ENCODE measurements at regions not wholly inside any gene's neighbourhood (a gene's known extent, or its start where the extent isn't known, plus 50 kb on each side); places are given as distances from the start of the nearest gene placed in this dataset.

- DNase-seq: no peak
- Histone ChIP-seq H4K91ac (ENCODE audit: low read depth, low read length) (no peak overlapping the region), H3K79me1 (ENCODE audit: low read length) (no peaks in the 10 kb centered on the region), H3K4me3 (ENCODE audit: low read depth, low read length) (no peak overlapping the region), H3K4me1 (ENCODE audit: control insufficient read depth in 1 of 2, insufficient read depth in 2 of 2, low read length in 2 of 2) (no peaks in the 10 kb centered on the region), H3K9me3 (ENCODE audit: insufficient read depth, low read depth, low read length) (no peaks in the 10 kb centered on the region), H3K27me3 (ENCODE audit: insufficient read depth, low read length) (no peaks in the 10 kb centered on the region), H4K8ac (ENCODE audit: low read depth, low read length) (no peak overlapping the region), H2BK5ac (ENCODE audit: low read depth, low read length, poor library complexity) (no peak overlapping the region), H3K9ac (ENCODE audit: low read length) (no peak overlapping the region), H3K79me2 (ENCODE audit: control insufficient read depth, insufficient read depth, low read length, poor library complexity) (no peaks in the 10 kb centered on the region), H2AFZ (ENCODE audit: insufficient read depth, low read length, poor library complexity) (no peak overlapping the region), H2AK5ac (ENCODE audit: low read length) (no peak overlapping the region), H2BK12ac (ENCODE audit: low read length) (no peak overlapping the region), H3K4me2 (ENCODE audit: low read length) (no peak overlapping the region), H2BK120ac (ENCODE audit: insufficient read depth, low read length, poor library complexity) (no peak overlapping the region), H3K27ac (ENCODE audit: low read depth, low read length) (no peak overlapping the region), H4K12ac (ENCODE audit: low read depth, low read length) (no peak overlapping the region), H3K18ac (ENCODE audit: low read length) (no peak overlapping the region), H3K23ac (ENCODE audit: low read length) (no peak overlapping the region), H3K36me3 (ENCODE audit: control insufficient read depth in 1 of 2, insufficient read depth in 2 of 2, low read length in 2 of 2) (peaks cover 0 to 3% of the 10 kb centered on the region in 2 experiments), H3K4ac (ENCODE audit: low read depth, low read length) (no peak overlapping the region), H3K14ac (ENCODE audit: low read length) (no peak overlapping the region)
- no CpG with 5 or more reads among the region's 4 CpGs for WGBS (ENCODE audit: extremely low coverage, insufficient coverage, insufficient read length)
Measured at GRCh38 chr6:71383476-71383875, 94.9 kb downstream of the OGFRL1 start.

- no peak overlapping the region for H2BK120ac ChIP-seq (ENCODE audit: insufficient read depth, low read length, poor library complexity)
- no peak overlapping the region for H3K27ac ChIP-seq (ENCODE audit: low read depth, low read length)
- H3K27me3 ChIP-seq (ENCODE audit: insufficient read depth, low read length): no peaks in the 10 kb centered on the region
- no peak overlapping the region for H3K14ac ChIP-seq (ENCODE audit: low read length)
- H3K79me1 ChIP-seq (ENCODE audit: low read length): no peaks in the 10 kb centered on the region
- H3K4me2 ChIP-seq (ENCODE audit: low read length): no peak overlapping the region
- no peak overlapping the region for H4K12ac ChIP-seq (ENCODE audit: low read depth, low read length)
- H3K4me1 ChIP-seq (ENCODE audit: control insufficient read depth in 1 of 2, insufficient read depth in 2 of 2, low read length in 2 of 2): no peaks in the 10 kb centered on the region
- peak; percentile 40 to 89 for DNase-seq
- no peak overlapping the region for H3K4me3 ChIP-seq (ENCODE audit: low read depth, low read length)
- H2BK12ac ChIP-seq (ENCODE audit: low read length): no peak overlapping the region
- H3K9me3 ChIP-seq (ENCODE audit: insufficient read depth, low read depth, low read length): no peaks in the 10 kb centered on the region
- no peak overlapping the region for H2AK5ac ChIP-seq (ENCODE audit: low read length)
- peaks cover 0 to 3% of the 10 kb centered on the region in 2 experiments for H3K36me3 ChIP-seq (ENCODE audit: control insufficient read depth in 1 of 2, insufficient read depth in 2 of 2, low read length in 2 of 2)
- no peak overlapping the region for H2AFZ ChIP-seq (ENCODE audit: insufficient read depth, low read length, poor library complexity)
- WGBS (ENCODE audit: extremely low coverage, insufficient coverage, insufficient read length): no CpG with 5 or more reads among the region's 5 CpGs
- H3K9ac ChIP-seq (ENCODE audit: low read length): no peak overlapping the region
- no peak overlapping the region for H2BK5ac ChIP-seq (ENCODE audit: low read depth, low read length, poor library complexity)
- no peak overlapping the region for H3K18ac ChIP-seq (ENCODE audit: low read length)
- no peak overlapping the region for H4K91ac ChIP-seq (ENCODE audit: low read depth, low read length)
- H3K79me2 ChIP-seq (ENCODE audit: control insufficient read depth, insufficient read depth, low read length, poor library complexity): no peaks in the 10 kb centered on the region
- no peak overlapping the region for H4K8ac ChIP-seq (ENCODE audit: low read depth, low read length)
- H3K23ac ChIP-seq (ENCODE audit: low read length): no peak overlapping the region
- H3K4ac ChIP-seq (ENCODE audit: low read depth, low read length): no peak overlapping the region
Measured at GRCh38 chr6:71383901-71384489, 95.4 kb downstream of the OGFRL1 start.

GRCh38 chr6:71385111-71385822, 96.7 kb downstream of the OGFRL1 start:
- Histone ChIP-seq H3K36me3 (ENCODE audit: control insufficient read depth in 1 of 2, insufficient read depth in 2 of 2, low read length in 2 of 2) (peaks cover 0 to 3% of the 10 kb centered on the region in 2 experiments), H2AK5ac (ENCODE audit: low read length) (no peak overlapping the region), H2BK120ac (ENCODE audit: insufficient read depth, low read length, poor library complexity) (no peak overlapping the region), H3K14ac (ENCODE audit: low read length) (no peak overlapping the region), H3K4me1 (ENCODE audit: control insufficient read depth in 1 of 2, insufficient read depth in 2 of 2, low read length in 2 of 2) (no peaks in the 10 kb centered on the region), H3K23ac (ENCODE audit: low read length) (no peak overlapping the region), H2AFZ (ENCODE audit: insufficient read depth, low read length, poor library complexity) (no peak overlapping the region), H3K18ac (ENCODE audit: low read length) (no peak overlapping the region), H3K4me3 (ENCODE audit: low read depth, low read length) (no peak overlapping the region), H3K9me3 (ENCODE audit: insufficient read depth, low read depth, low read length) (no peaks in the 10 kb centered on the region), H3K27me3 (ENCODE audit: insufficient read depth, low read length) (no peaks in the 10 kb centered on the region), H3K27ac (ENCODE audit: low read depth, low read length) (no peak overlapping the region), H4K12ac (ENCODE audit: low read depth, low read length) (no peak overlapping the region), H3K9ac (ENCODE audit: low read length) (no peak overlapping the region), H3K79me2 (ENCODE audit: control insufficient read depth, insufficient read depth, low read length, poor library complexity) (no peaks in the 10 kb centered on the region), H2BK5ac (ENCODE audit: low read depth, low read length, poor library complexity) (no peak overlapping the region), H2BK12ac (ENCODE audit: low read length) (no peak overlapping the region), H3K79me1 (ENCODE audit: low read length) (no peaks in the 10 kb centered on the region), H4K8ac (ENCODE audit: low read depth, low read length) (no peak overlapping the region), H3K4ac (ENCODE audit: low read depth, low read length) (no peak overlapping the region), H3K4me2 (ENCODE audit: low read length) (no peak overlapping the region), H4K91ac (ENCODE audit: low read depth, low read length) (no peak overlapping the region)
- WGBS (ENCODE audit: extremely low coverage, insufficient coverage, insufficient read length): no CpG with 5 or more reads among the region's 1 CpG
- DNase-seq: no peak

GRCh38 chr6:71386215-71386614, 97.6 kb downstream of the OGFRL1 start:
- DNase-seq: no peak
- no CpG with 5 or more reads among the region's 4 CpGs for WGBS (ENCODE audit: extremely low coverage, insufficient coverage, insufficient read length)
- Histone ChIP-seq H2BK5ac (ENCODE audit: low read depth, low read length, poor library complexity) (no peak overlapping the region), H3K4me2 (ENCODE audit: low read length) (no peak overlapping the region), H3K4ac (ENCODE audit: low read depth, low read length) (no peak overlapping the region), H2BK120ac (ENCODE audit: insufficient read depth, low read length, poor library complexity) (no peak overlapping the region), H4K8ac (ENCODE audit: low read depth, low read length) (no peak overlapping the region), H4K91ac (ENCODE audit: low read depth, low read length) (no peak overlapping the region), H3K23ac (ENCODE audit: low read length) (no peak overlapping the region), H3K27me3 (ENCODE audit: insufficient read depth, low read length) (no peaks in the 10 kb centered on the region), H3K79me2 (ENCODE audit: control insufficient read depth, insufficient read depth, low read length, poor library complexity) (no peaks in the 10 kb centered on the region), H2AFZ (ENCODE audit: insufficient read depth, low read length, poor library complexity) (no peak overlapping the region), H3K36me3 (ENCODE audit: control insufficient read depth in 1 of 2, insufficient read depth in 2 of 2, low read length in 2 of 2) (peaks cover 2 to 3% of the 10 kb centered on the region in 2 experiments), H4K12ac (ENCODE audit: low read depth, low read length) (no peak overlapping the region), H3K9me3 (ENCODE audit: insufficient read depth, low read depth, low read length) (no peaks in the 10 kb centered on the region), H3K79me1 (ENCODE audit: low read length) (no peaks in the 10 kb centered on the region), H2AK5ac (ENCODE audit: low read length) (no peak overlapping the region), H3K27ac (ENCODE audit: low read depth, low read length) (no peak overlapping the region), H3K18ac (ENCODE audit: low read length) (no peak overlapping the region), H3K4me3 (ENCODE audit: low read depth, low read length) (no peak overlapping the region), H3K14ac (ENCODE audit: low read length) (no peak overlapping the region), H3K9ac (ENCODE audit: low read length) (no peak overlapping the region), H3K4me1 (ENCODE audit: control insufficient read depth in 1 of 2, insufficient read depth in 2 of 2, low read length in 2 of 2) (peaks cover 0 to 2% of the 10 kb centered on the region in 2 experiments), H2BK12ac (ENCODE audit: low read length) (no peak overlapping the region)
